IPS DF 6.9 (cell line): ENCODE measurements at regions not wholly inside any gene's neighbourhood (a gene's known extent, or its start where the extent isn't known, plus 50 kb on each side); places are given as distances from the start of the nearest gene placed in this dataset.

ENCODE experiments used
- DNase-seq: peaks from one replicate; pipeline ENCODE4 v3.0.0-alpha.2; 2013; ENCODE audit warnings: low read depth, low spot score
- H3K27ac ChIP-seq: one replicate; pipeline ENCODE4 v1.5.1; 2013; ENCODE audit warnings: low read length, control low read depth
- H3K27me3 ChIP-seq: 2 replicates; pipeline ENCODE4 v1.6.1; 2013; ENCODE audit warnings: mild to moderate bottlenecking, low read length; ENCODE audit not compliant: control insufficient read depth, insufficient read depth
- H3K36me3 ChIP-seq: 2 replicates; pipeline ENCODE4 v1.6.1; 2013; ENCODE audit warnings: low read length; ENCODE audit not compliant: control insufficient read depth, insufficient read depth
- H3K4me1 ChIP-seq: 2 replicates; pipeline ENCODE4 v1.6.1; 2013; ENCODE audit warnings: low read length; ENCODE audit not compliant: control insufficient read depth, insufficient read depth
- H3K4me3 ChIP-seq: 2 replicates; pipeline ENCODE4 v1.5.1; 2013; ENCODE audit warnings: mild to moderate bottlenecking, low read length
- H3K9me3 ChIP-seq: 2 replicates; pipeline ENCODE4 v1.6.1; 2013; ENCODE audit warnings: low read length, inconsistent platforms; ENCODE audit not compliant: control insufficient read depth, insufficient read depth
- WGBS: extraction: QIAGEN DNeasy Blood & Tissue Kit; methylation state at CpG from one replicate; pipeline ENCODE4 v1.1.7; 2013; ENCODE audit warnings: mixed read lengths, missing lambda C conversion rate; ENCODE audit not compliant: insufficient read length, insufficient coverage; 5-methylcytosine and 5-hydroxymethylcytosine counted together

DNA sequence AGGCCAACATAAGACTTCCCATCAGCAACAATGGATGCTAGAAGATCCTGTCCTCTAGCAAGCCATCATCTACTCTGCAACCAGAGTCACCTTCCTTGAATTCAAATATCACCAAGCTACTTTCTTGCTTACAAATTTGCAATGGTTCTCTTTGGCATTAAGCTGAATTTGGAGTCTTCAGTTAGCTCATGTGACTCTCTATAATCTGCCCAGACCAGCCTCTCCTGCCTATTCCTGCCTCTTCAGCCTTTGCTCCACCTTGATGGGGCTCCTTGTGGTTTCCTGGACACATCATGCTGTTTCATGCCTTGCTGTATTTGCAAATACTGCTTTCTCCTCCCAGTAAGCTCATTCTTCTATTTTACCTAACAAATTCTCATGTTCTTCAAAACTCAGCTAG, 82.3 kb downstream of the RASSF10 start:
- Histone ChIP-seq H3K27ac (no peak overlapping the region), H3K4me1 (no peaks in the 10 kb centered on the region)

DNA sequence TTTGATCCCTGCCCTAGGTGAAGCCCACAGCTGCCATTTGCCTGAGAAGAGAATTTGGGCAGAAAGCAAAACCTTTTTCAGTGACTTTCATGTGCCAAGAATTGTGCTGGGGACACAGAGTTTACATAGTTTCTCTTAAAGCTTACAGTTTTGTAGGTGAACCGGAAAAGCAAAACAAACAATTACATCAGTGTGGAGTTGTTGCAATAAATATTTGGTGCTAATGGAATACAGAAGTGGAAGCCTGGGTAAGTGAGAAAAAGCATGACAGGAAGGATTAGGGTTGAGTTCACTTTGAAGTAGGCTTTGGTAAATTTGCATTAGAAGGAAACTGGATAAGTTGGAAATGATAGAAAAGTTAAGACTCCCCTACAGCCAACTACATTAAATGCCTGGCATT, 82.7 kb downstream of the RASSF10 start:
- H3K27me3 ChIP-seq = no peaks in the 10 kb centered on the region
- no peak overlapping the region for H3K27ac ChIP-seq
- no peaks in the 10 kb centered on the region for H3K36me3 ChIP-seq
- WGBS = no CpG with 5 or more reads among the region's 1 CpG
- no peaks in the 10 kb centered on the region for H3K4me1 ChIP-seq
- no peak overlapping the region for H3K4me3 ChIP-seq
- no peak for DNase-seq
- no peaks in the 10 kb centered on the region for H3K9me3 ChIP-seq

More for the DNA sequence above, 82.3 kb downstream of the RASSF10 start:
- H3K36me3 ChIP-seq = no peaks in the 10 kb centered on the region
- H3K4me3 ChIP-seq = no peak overlapping the region
- H3K9me3 ChIP-seq = no peaks in the 10 kb centered on the region
- H3K27me3 ChIP-seq = no peaks in the 10 kb centered on the region
- DNase-seq = no peak

DNA sequence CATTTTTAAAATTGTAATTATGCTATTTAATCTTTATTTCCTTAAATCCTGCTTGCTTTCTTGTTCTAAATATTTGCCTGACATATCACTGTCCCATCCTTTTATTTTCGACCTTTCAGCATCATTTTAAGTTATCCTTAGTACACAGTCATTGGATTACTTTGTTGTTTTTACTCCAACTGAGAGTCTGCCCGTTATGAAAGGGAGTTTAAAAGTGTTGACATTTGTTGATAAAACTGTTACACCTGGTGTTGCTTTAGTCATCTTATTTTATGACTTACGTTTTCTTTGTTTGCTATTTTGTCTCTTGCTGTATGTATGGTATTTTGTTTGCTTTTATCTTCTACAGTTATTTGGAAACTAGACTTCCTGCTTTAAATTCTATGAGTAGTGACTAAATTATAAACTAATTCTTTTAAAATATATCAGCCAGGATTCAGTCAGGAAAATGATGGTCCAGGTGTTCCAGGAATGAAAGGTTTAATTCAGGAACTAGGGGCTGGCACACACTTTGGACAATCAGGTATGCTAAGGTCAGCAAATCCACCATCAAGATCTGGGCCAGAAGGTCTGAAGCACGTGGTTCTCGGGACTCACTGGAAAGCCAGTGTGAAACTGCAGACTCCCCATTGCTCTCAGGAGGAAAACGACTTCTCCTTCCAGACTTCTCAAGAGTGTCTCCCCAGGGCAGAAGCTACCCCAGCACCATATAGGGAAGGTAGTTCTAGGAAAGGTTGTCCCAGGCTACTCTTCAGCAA, 86.0 kb downstream of the RASSF10 start:
- H3K36me3 ChIP-seq = no peaks in the 10 kb centered on the region
- H3K4me3 ChIP-seq = no peak overlapping the region
- DNase-seq = no peak
- no peaks in the 10 kb centered on the region for H3K9me3 ChIP-seq
- H3K4me1 ChIP-seq = no peaks in the 10 kb centered on the region
- H3K27ac ChIP-seq = no peak overlapping the region
- no peaks in the 10 kb centered on the region for H3K27me3 ChIP-seq
- WGBS = no CpG with 5 or more reads among the region's 6 CpGs

DNA sequence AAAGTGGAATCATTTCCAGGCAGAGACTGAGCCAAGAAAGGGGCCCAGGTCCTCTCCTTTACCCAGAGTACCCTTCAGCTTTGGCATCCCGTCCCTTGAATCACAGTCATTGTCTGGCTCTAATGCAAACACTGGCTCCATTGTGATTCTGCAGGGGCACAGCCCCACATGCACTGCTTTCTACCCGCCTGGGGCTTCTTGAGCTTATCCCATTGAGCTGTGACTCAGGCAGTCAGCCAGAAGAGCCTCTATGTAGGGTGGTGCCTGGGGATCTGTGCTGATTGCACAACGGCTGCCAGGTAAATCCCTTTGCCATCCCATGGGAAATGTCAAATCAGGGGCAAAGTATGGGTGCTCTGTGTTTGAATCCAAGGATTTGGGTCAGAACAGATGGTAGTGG, 88.9 kb downstream of the RASSF10 start:
- Histone ChIP-seq H3K36me3 (no peaks in the 10 kb centered on the region), H3K27ac (no peak overlapping the region), H3K4me1 (no peaks in the 10 kb centered on the region), H3K4me3 (no peak overlapping the region), H3K9me3 (no peaks in the 10 kb centered on the region), H3K27me3 (no peaks in the 10 kb centered on the region)
- WGBS = no CpG with 5 or more reads among the region's 3 CpGs
- DNase-seq = no peak

DNA sequence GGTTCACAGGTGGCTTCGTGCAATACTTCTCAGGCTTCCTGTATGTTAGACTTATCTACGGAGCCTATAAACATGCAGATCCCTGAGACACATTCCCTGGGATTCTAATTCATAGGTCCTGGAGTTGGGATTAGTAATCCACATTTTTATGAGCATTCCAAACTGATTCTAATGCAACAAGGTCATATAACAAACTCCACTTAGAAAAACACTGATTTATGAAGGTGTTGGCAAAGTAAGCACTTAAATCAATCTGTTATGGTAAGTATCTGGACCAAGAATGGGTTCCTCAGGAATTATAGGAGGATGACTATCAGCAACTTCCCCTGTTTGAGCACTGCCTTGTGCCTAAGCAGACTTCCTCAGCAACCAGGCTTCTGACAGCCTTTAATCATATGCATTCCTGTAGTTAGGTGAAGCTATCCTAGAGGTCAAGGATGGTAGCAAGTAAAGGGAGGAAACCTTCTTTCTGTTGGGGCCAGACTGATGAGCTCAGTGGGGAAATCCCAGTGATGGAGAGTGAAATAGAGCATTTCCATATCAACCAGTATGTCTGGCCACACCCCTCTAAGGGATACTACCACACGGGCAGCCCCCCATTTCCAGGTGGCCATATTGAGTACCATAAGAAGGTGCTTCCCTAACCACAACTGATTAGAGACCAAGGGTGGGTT, 89.6 kb downstream of the RASSF10 start:
- Histone ChIP-seq H3K9me3 (no peaks in the 10 kb centered on the region), H3K36me3 (no peaks in the 10 kb centered on the region), H3K27me3 (no peaks in the 10 kb centered on the region), H3K4me3 (no peak overlapping the region), H3K27ac (no peak overlapping the region), H3K4me1 (no peaks in the 10 kb centered on the region)
- no CpG with 5 or more reads among the region's 3 CpGs for WGBS
- no peak for DNase-seq

DNA sequence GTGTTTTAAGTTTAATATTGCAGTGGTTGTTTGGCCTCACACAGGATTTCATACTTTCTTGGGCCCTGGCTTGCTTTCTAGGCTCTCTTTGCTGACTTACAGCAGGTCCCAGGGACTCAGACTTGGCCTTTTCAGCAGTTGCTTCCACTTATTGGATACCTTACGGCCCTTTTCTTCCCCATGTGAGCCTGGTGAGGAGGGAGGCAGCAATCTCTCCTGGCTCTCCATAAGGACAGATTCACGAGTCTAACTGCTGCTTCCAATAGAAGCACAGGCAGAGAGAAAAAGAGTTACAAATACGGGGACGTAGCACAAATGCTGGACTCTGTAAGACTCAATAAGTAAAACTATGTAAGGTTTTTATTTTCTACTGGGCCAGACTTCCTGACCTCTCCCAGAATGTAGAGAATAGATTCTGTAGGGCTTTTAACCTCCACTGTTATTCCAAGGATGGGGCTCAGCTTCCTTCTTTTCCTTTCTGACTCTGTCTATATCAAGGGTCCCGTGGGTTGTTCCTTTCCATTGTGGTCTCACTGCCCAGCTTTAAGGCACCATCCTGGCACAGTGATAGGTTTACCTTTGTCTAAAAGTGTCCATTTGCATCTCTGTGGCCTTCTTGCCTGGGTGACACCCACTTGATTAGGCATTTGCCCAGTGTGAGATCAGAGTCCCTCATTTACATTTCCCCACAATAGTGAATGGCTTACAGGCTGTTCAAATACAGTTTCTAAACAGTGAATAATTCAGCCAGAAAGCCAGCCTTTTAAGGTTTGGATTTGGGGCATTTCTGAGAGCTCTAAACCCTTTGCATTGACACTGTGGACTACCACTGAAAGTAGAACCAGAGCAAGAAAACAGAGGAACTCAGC, 92.8 kb downstream of the RASSF10 start:
- Histone ChIP-seq H3K27ac (no peak overlapping the region), H3K4me1 (no peaks in the 10 kb centered on the region), H3K9me3 (no peaks in the 10 kb centered on the region), H3K36me3 (no peaks in the 10 kb centered on the region), H3K27me3 (no peaks in the 10 kb centered on the region), H3K4me3 (no peak overlapping the region)
- DNase-seq = no peak
- WGBS = no CpG with 5 or more reads among the region's 5 CpGs

DNA sequence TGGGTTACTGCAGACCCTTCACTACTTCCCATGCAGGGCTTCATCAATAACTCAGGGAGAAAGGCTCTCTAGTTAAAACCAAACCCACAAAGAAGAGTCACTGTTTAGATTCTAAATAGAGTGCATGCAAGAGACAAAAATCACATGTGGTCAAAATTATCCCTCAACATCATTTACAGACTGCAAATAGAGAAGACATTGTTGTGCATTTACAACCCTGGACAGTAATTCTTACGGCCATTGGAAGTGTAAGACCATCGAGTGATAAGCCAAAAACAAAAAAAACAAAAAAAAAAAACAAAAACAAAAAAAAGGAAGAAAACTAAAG, 93.4 kb downstream of the RASSF10 start:
- H3K27me3 ChIP-seq = no peaks in the 10 kb centered on the region
- no peak for DNase-seq
- no CpG with 5 or more reads among the region's 2 CpGs for WGBS
- no peaks in the 10 kb centered on the region for H3K36me3 ChIP-seq
- no peaks in the 10 kb centered on the region for H3K9me3 ChIP-seq
- H3K4me1 ChIP-seq = no peaks in the 10 kb centered on the region
- H3K27ac ChIP-seq = no peak overlapping the region
- no peak overlapping the region for H3K4me3 ChIP-seq

DNA sequence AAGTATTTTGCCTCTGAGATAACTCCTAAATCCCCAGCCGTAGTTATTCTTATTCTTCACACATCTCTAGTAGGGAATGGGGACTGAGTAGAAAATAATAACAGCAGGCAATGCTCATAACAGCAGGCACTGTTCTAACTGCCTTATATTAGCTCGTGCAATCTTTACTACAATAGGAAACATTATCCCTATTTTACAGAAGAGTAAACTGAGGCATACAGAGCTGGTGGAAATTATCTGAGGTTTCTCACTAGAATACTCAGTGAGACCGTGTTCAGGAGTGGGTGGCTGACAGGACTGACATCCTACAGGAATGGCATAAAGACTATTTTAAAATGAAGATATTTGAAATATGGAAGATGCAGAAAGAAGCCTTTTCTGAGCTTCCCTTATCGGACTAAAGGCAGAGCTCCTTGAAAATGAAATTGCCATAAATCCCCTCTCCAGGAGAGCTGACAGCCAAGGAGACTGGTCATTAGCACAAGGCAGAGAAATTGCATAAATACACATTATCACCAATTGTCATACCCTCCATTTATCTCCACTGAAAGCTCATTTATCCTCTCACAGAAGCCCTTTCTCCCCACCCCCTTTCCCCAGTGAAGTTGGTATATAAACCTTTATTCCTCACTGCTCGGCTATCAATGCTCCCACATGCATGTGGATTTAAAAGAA, 93.9 kb downstream of the RASSF10 start:
- Histone ChIP-seq H3K27me3 (no peaks in the 10 kb centered on the region), H3K9me3 (no peaks in the 10 kb centered on the region), H3K4me3 (no peak overlapping the region), H3K27ac (no peak overlapping the region), H3K36me3 (no peaks in the 10 kb centered on the region), H3K4me1 (no peaks in the 10 kb centered on the region)
- no peak for DNase-seq
- WGBS = no CpG with 5 or more reads among the region's 5 CpGs

DNA sequence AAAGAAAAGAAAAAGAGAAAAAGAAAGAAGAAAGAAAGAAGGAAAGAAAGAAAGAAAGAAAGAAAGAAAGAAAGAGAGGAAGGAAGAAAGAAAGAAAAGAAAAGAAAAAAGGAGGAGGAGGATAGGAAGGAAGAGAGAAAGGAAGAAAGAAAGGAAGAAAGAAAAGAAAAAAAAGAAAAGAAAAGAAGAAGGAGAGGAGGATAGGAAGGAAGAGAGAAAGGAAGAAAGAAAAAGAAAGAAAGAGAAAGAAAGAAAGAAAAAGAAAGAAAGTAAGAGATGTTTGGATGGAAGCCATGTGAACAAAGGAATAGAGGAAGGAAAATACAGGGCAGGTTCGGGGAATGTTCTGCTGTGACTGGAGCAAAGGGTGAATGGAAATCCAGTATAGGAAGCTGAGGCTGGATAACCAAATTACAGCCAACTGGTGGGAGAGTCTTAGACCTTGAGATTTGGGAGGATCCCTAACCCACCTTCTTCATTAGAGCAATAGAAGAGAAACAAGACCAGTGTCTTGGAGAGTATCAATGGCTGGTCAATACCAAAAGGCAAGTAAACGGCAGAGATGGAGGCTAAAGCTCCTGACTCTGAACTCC, 94.9 kb downstream of the RASSF10 start:
- no CpG with 5 or more reads among the region's 2 CpGs for WGBS
- Histone ChIP-seq H3K9me3 (no peaks in the 10 kb centered on the region), H3K4me3 (no peak overlapping the region), H3K4me1 (no peaks in the 10 kb centered on the region), H3K36me3 (no peaks in the 10 kb centered on the region), H3K27ac (no peak overlapping the region), H3K27me3 (no peaks in the 10 kb centered on the region)
- DNase-seq = no peak

- DNase-seq = no peak
- no peak overlapping the region for H3K4me3 ChIP-seq
- no peaks in the 10 kb centered on the region for H3K4me1 ChIP-seq
- H3K27me3 ChIP-seq = no peaks in the 10 kb centered on the region
- H3K9me3 ChIP-seq = no peaks in the 10 kb centered on the region
- no CpG with 5 or more reads among the region's 5 CpGs for WGBS
- H3K27ac ChIP-seq = no peak overlapping the region
- no peaks in the 10 kb centered on the region for H3K36me3 ChIP-seq
These were observed 95.6 kb downstream of the RASSF10 start for GRCh38 chr11:13104619-13105236.
